ENCODE measurements at regions not wholly inside any gene's neighbourhood (a gene's known extent, or its start where the extent isn't known, plus 50 kb on each side); places are given as distances from the start of the nearest gene placed in this dataset.

- Mint-ChIP-seq H3K9me3 (no peaks in the 10 kb centered on the region), H3K4me1 (ENCODE audit: low read depth) (peaks cover 2% of the 10 kb centered on the region), H3K4me3 (no peak overlapping the region), H3K36me3 (ENCODE audit: low read depth) (no peaks in the 10 kb centered on the region), H3K27me3 (ENCODE audit: low read depth) (no peaks in the 10 kb centered on the region), H3K27ac (no peak overlapping the region)
- DNase-seq (ENCODE audit: low spot score) = no peak
These were observed 216.1 kb downstream of the HAUS1 start for GRCh38 chr18:46320297-46320696.

GRCh38 chr18:46320928-46321711 is 216.9 kb downstream of the HAUS1 start:
- Mint-ChIP-seq H3K9me3 (no peaks in the 10 kb centered on the region), H3K4me1 (ENCODE audit: low read depth) (peaks cover 2% of the 10 kb centered on the region)

GRCh38 chr18:46321955-46322354 is 217.8 kb downstream of the HAUS1 start:
- H3K4me3 Mint-ChIP-seq = no peak overlapping the region
- peaks cover 2% of the 10 kb centered on the region for H3K4me1 Mint-ChIP-seq (ENCODE audit: low read depth)
- H3K9me3 Mint-ChIP-seq = no peaks in the 10 kb centered on the region
- no peaks in the 10 kb centered on the region for H3K27me3 Mint-ChIP-seq (ENCODE audit: low read depth)
- DNase-seq (ENCODE audit: low spot score) = no peak
- no peak overlapping the region for H3K27ac Mint-ChIP-seq
- no peaks in the 10 kb centered on the region for H3K36me3 Mint-ChIP-seq (ENCODE audit: low read depth)

More at GRCh38 chr18:46320928-46321711, 216.9 kb downstream of the HAUS1 start:
- Mint-ChIP-seq H3K36me3 (ENCODE audit: low read depth) (no peaks in the 10 kb centered on the region), H3K27me3 (ENCODE audit: low read depth) (no peaks in the 10 kb centered on the region), H3K4me3 (no peak overlapping the region), H3K27ac (no peak overlapping the region)
- no peak for DNase-seq (ENCODE audit: low spot score)

DNA sequence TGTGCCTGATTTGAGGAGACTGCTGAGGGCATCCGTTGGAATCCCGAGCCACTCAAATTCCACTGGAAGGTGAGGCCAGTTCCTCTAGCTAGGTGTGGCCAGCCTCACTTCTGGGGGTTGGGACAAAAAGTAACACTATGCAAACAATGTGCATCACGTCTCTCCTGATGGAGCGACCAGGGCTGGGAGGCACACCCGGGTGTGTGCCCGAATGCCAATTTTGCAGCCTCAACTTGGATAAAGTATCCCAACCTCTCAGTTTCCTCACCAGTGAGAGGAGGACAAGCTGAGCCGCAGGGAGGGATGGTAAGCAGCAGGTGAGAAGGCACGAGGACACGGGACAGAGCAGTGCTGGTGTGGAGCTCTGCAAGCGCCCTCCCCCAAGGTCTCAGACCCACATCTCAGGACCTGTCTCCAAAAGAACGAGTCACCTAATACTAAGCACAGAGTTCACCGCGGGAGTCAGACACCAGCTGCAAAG is 218.3 kb downstream of the HAUS1 start:
- H3K9me3 Mint-ChIP-seq = no peaks in the 10 kb centered on the region
- H3K27ac Mint-ChIP-seq = no peak overlapping the region
- no peak overlapping the region for H3K4me3 Mint-ChIP-seq
- H3K4me1 Mint-ChIP-seq (ENCODE audit: low read depth) = peaks cover 2% of the 10 kb centered on the region
- no peaks in the 10 kb centered on the region for H3K27me3 Mint-ChIP-seq (ENCODE audit: low read depth)
- no peak for DNase-seq (ENCODE audit: low spot score)
- no peaks in the 10 kb centered on the region for H3K36me3 Mint-ChIP-seq (ENCODE audit: low read depth)

DNA sequence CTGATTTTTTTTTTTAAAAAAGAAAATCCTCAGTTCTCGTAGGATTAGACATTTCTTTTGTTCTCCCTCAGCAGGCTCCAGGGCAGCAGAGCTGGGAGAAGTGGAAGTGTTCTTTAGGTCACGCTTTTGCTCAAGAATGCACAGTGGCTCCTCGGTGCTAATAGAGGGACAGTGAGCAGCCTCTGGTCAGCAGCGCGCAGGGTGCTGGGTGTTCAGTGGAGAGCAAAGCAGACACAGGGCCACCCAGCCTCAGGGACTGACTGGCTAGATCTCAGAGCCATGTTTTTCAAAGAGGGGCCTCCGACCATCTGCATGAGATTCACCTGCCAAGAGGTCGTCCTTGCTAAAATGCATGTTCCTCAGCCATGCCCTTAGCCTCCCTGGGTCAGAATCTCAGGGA is 218.8 kb downstream of the HAUS1 start:
- H3K27me3 Mint-ChIP-seq (ENCODE audit: low read depth) = peaks cover under 1% of the 10 kb centered on the region
- H3K27ac Mint-ChIP-seq = no peak overlapping the region
- no peaks in the 10 kb centered on the region for H3K9me3 Mint-ChIP-seq
- H3K36me3 Mint-ChIP-seq (ENCODE audit: low read depth) = no peaks in the 10 kb centered on the region
- H3K4me1 Mint-ChIP-seq (ENCODE audit: low read depth) = peaks cover 2% of the 10 kb centered on the region
- DNase-seq (ENCODE audit: low spot score) = no peak
- H3K4me3 Mint-ChIP-seq = no peak overlapping the region

DNA sequence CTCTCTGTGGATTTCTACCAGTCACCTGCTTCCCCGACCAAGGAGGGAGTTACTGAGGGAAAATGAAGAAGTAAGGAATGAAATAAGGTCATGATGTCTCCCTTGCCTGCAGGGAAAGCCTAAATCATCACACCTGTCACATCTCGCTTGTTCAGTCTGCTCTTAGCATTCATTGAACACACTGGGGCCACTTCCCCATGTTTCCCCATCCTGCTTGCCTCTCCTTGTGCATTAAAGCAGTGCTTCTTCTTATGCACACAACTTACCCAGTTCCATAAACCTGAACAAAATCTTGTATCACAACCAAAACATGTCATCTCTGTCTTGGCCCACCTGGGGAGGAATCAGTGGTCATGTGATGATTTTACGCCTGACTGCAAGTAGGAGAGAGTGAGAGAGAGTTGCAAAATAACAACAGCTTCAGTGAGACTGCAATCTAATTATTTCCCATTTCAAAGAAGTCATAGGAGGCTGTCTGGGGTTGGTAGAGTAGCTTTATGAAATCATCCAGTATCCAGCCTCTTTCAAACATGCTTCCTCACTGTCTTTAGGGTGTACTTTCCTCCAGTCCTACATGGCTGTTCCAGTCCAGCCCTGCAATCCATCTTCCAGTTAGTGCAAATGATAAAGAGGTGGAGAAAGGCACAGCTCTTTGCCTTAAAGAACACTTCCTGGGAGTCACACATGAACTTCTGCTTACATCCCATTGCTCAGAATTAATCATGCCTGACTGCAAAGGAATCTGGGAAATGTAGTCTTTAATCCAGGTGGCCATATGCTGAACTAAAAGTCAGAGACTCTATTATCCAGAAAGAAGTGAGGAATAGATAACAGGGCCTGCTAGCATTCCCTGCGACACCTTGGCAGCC is 220.1 kb downstream of the HAUS1 start:
- H3K9me3 Mint-ChIP-seq = no peaks in the 10 kb centered on the region
- H3K4me3 Mint-ChIP-seq = no peak overlapping the region
- DNase-seq (ENCODE audit: low spot score) = no peak
- H3K27ac Mint-ChIP-seq = no peak overlapping the region
- H3K4me1 Mint-ChIP-seq (ENCODE audit: low read depth) = peaks cover 2% of the 10 kb centered on the region
- H3K36me3 Mint-ChIP-seq (ENCODE audit: low read depth) = no peaks in the 10 kb centered on the region
- H3K27me3 Mint-ChIP-seq (ENCODE audit: low read depth) = peaks cover 9% of the 10 kb centered on the region

- H3K4me1 Mint-ChIP-seq (ENCODE audit: low read depth) = peaks cover 2% of the 10 kb centered on the region
- no peak for DNase-seq (ENCODE audit: low spot score)
- peaks cover 21% of the 10 kb centered on the region for H3K27me3 Mint-ChIP-seq (ENCODE audit: low read depth)
- no peak overlapping the region for H3K27ac Mint-ChIP-seq
- no peaks in the 10 kb centered on the region for H3K36me3 Mint-ChIP-seq (ENCODE audit: low read depth)
- no peaks in the 10 kb centered on the region for H3K9me3 Mint-ChIP-seq
- no peak overlapping the region for H3K4me3 Mint-ChIP-seq
These were observed 221.7 kb downstream of the HAUS1 start for GRCh38 chr18:46325895-46326294.

DNA sequence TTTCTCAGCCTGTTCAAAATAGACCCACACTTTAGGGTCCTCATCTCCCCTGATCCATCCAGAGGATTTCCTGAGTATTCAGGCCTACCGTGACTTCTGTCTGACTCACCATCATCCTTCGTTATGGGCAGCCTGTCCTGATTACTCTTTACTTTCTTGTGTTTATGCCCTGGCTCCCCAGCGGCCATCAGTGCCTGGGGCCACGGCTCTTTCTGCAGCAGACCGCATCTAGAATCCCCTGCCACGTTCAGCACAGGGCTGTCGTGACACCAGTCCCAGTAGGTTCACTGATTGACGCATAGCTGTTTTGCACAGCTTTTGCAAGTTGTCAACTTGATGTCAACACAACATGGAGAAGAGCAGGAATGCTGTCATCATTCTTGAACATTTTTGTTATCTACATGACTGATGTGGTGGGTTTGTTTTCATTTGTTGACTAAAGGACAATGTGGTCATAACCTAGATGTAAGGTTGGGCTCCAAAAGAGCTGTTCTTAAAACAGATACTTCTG is 225.6 kb downstream of the HAUS1 start:
- peaks cover 48% of the 10 kb centered on the region for H3K27me3 Mint-ChIP-seq (ENCODE audit: low read depth)
- peaks cover 10% of the 10 kb centered on the region for H3K4me1 Mint-ChIP-seq (ENCODE audit: low read depth)
- H3K36me3 Mint-ChIP-seq (ENCODE audit: low read depth) = peaks cover 3% of the 10 kb centered on the region
- H3K9me3 Mint-ChIP-seq = no peaks in the 10 kb centered on the region
- DNase-seq (ENCODE audit: low spot score) = no peak
- H3K27ac Mint-ChIP-seq = no peak overlapping the region
- H3K4me3 Mint-ChIP-seq = no peak overlapping the region

DNA sequence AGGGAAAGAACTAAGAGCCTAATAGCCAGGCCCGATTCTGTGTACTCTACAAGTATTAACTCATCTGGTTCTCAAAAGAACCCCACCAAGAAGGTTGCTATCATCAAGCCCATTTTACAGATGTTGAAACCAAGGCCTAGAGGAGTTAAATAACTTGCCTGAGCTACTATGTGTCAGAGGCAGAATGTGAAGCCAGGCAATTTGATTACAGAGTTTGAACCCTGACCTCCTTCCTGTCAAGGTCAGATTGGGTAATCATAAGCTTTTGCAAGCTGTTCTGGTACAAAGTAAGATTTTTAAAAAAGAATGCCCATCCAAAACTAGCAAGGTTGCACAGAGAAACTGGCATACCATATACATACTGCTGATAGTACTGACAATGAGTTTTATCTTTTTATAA is 227.1 kb downstream of the HAUS1 start:
- no peaks in the 10 kb centered on the region for H3K9me3 Mint-ChIP-seq
- DNase-seq (ENCODE audit: low spot score) = no peak
- peaks cover 5% of the 10 kb centered on the region for H3K36me3 Mint-ChIP-seq (ENCODE audit: low read depth)
- H3K4me1 Mint-ChIP-seq (ENCODE audit: low read depth) = peaks cover 22% of the 10 kb centered on the region
- no peak overlapping the region for H3K27ac Mint-ChIP-seq
- H3K4me3 Mint-ChIP-seq = no peak overlapping the region
- peaks cover 63% of the 10 kb centered on the region for H3K27me3 Mint-ChIP-seq (ENCODE audit: low read depth)

DNA sequence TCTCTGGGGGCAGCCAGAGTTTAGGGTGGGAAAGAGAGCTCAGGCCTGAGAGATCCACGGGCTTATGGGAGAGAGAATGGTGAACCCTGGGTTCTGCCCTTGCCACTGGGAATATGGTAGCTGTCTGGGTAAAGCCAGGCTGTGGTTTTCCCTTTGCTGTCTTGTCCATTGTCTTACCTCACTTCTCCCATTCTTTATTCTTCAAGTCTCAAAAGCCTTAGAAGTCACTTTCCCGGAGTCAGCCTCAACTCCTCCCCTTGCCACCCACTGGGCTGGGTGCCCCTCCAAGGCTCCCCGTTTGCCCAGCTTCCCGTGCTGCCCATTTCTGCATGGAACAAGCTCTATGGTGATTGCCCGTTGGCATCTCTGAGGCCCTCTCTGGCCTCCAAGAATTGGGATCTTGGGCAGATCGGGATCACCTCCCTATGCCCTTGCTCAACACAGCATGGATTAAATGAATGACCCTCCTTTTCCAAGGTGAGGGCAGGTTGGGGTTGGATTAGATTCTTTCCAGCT is 228.2 kb downstream of the HAUS1 start:
- peak overlapping the region; percentile 6 for H3K4me3 Mint-ChIP-seq
- peaks cover 5% of the 10 kb centered on the region for H3K36me3 Mint-ChIP-seq (ENCODE audit: low read depth)
- peaks cover 72% of the 10 kb centered on the region for H3K27me3 Mint-ChIP-seq (ENCODE audit: low read depth)
- H3K27ac Mint-ChIP-seq = no peak overlapping the region
- DNase-seq (ENCODE audit: low spot score) = no peak
- peaks cover 25% of the 10 kb centered on the region for H3K4me1 Mint-ChIP-seq (ENCODE audit: low read depth)
- no peaks in the 10 kb centered on the region for H3K9me3 Mint-ChIP-seq

DNA sequence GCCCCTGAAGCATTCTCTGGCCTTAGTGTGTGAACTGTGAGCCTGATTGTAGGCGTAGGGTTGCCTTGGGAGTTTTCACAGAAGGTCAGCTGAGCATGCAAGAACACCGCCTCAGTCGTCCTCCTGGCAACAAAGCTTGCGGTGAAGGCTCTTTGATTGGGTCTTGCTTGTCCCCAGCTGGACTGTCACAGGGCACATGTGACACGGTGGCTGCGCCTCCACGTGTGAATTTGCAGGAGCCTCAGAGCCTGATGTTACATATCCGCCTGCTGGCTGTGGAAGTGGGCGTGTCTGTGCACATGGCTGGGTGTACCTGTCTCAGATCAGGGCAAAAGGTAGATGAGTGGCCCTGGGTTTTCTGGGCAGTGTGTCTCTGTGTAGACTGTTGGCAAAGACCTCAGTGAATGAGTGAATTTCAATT is 228.7 kb downstream of the HAUS1 start:
- Mint-ChIP-seq H3K27me3 (ENCODE audit: low read depth) (peaks cover 78% of the 10 kb centered on the region), H3K4me3 (peak overlapping the region; percentile 76), H3K27ac (no peak overlapping the region), H3K36me3 (ENCODE audit: low read depth) (peaks cover 5% of the 10 kb centered on the region), H3K9me3 (no peaks in the 10 kb centered on the region), H3K4me1 (ENCODE audit: low read depth) (peaks cover 25% of the 10 kb centered on the region)
- no peak for DNase-seq (ENCODE audit: low spot score)

GRCh38 chr18:46333431-46334135 is 229.4 kb downstream of the HAUS1 start:
- H3K27ac Mint-ChIP-seq = peak overlapping the region; percentile 8
- peaks cover 80% of the 10 kb centered on the region for H3K27me3 Mint-ChIP-seq (ENCODE audit: low read depth)
- H3K4me3 Mint-ChIP-seq = peak overlapping the region; percentile 76
- H3K4me1 Mint-ChIP-seq (ENCODE audit: low read depth) = peaks cover 28% of the 10 kb centered on the region
- peak; percentile 20 for DNase-seq (ENCODE audit: low spot score)
- H3K36me3 Mint-ChIP-seq (ENCODE audit: low read depth) = peaks cover 5% of the 10 kb centered on the region
- H3K9me3 Mint-ChIP-seq = no peaks in the 10 kb centered on the region

- Mint-ChIP-seq H3K27ac (peak overlapping the region; percentile 65), H3K4me1 (ENCODE audit: low read depth) (peaks cover 37% of the 10 kb centered on the region), H3K4me3 (peak overlapping the region; percentile 89), H3K9me3 (no peaks in the 10 kb centered on the region), H3K36me3 (ENCODE audit: low read depth) (peaks cover 5% of the 10 kb centered on the region), H3K27me3 (ENCODE audit: low read depth) (peaks cover 76% of the 10 kb centered on the region)
- peak; percentile 9 for DNase-seq (ENCODE audit: low spot score)
These were observed 230.7 kb downstream of the HAUS1 start for GRCh38 chr18:46334868-46335281.
